CD4-positive, alpha-beta T cell (primary cell): ENCODE measurements at regions not wholly inside any gene's neighbourhood (a gene's known extent, or its start where the extent isn't known, plus 50 kb on each side); places are given as distances from the start of the nearest gene placed in this dataset.
"Not testable (repeated sequence)": the region's sequence is repeated elsewhere in the genome, so short reads cannot be mapped to it uniquely, and the experiment has no call there.

Source experiments
- ATAC-seq: fragments of 200-7000 bp; cut with Tn5 transposase; one replicate; pipeline ENCODE4 v1.10.0; 2022; ENCODE audit warnings: mild to moderate bottlenecking; ENCODE audit not compliant: poor library complexity
- CTCF ChIA-PET: fragments of 350-600 bp; sonication (Branson Sonifier 250); formaldehyde crosslinking; loops from one replicate; lab custom pipeline; 2021; ENCODE audit warnings: antibody characterized with exemption, inconsistent platforms; lab: Charles Lee
- POLR2A ChIA-PET: fragments of 350-600 bp; sonication (Branson Sonifier 250); formaldehyde crosslinking; loops from one replicate; lab custom pipeline; 2021; ENCODE audit warnings: antibody characterized with exemption, inconsistent platforms; lab: Charles Lee
- DNase-seq, 14 experiments: peaks; one replicate each; pipeline ENCODE4 v3.0.0-alpha.2; 2013 to 2020; ENCODE audit warnings: mixed read lengths in 2 of 14
- H3K27ac ChIP-seq, 2 donors: one replicate each; pipeline versions ENCODE4 v1.5.1 to v1.7.0; 2013; ENCODE audit warnings: low read length in 2 of 2, low read depth in 1 of 2, mild to moderate bottlenecking in 1 of 2
- H3K27me3 ChIP-seq, 2 experiments: 1 replicate in 1 of 2; 2 replicates in 1 of 2; pipeline versions ENCODE4 v1.6.1 to v1.7.0; 2013; ENCODE audit warnings: low read length in 2 of 2, control low read depth in 1 of 2, mild to moderate bottlenecking in 1 of 2, moderate library complexity in 1 of 2; ENCODE audit not compliant: insufficient read depth in 2 of 2, control insufficient read depth in 1 of 2
- H3K36me3 ChIP-seq: one replicate; pipeline ENCODE4 v1.6.1; 2013; ENCODE audit warnings: low read length, control low read depth; ENCODE audit not compliant: insufficient read depth
- H3K4me1 ChIP-seq: one replicate; pipeline ENCODE4 v1.6.1; 2013; ENCODE audit warnings: low read length, control low read depth; ENCODE audit not compliant: insufficient read depth
- H3K4me3 ChIP-seq: one replicate; pipeline ENCODE4 v1.5.1; 2013; ENCODE audit warnings: mild to moderate bottlenecking, low read length, moderate library complexity
- H3K9me3 ChIP-seq, 2 experiments: 1 replicate in 1 of 2; 2 replicates in 1 of 2; pipeline versions ENCODE4 v1.6.1 to v1.7.0; 2013; ENCODE audit warnings: low read length in 2 of 2, mild to moderate bottlenecking in 2 of 2, control low read depth in 1 of 2, moderate library complexity in 1 of 2; ENCODE audit not compliant: control insufficient read depth in 1 of 2, insufficient read depth in 1 of 2
- H3K27ac Mint-ChIP-seq: one replicate; pipeline ENCODE4 v1.8.0; 2020; ENCODE audit warnings: mixed read lengths
- H3K27me3 Mint-ChIP-seq: one replicate; pipeline ENCODE4 v1.8.0; 2021; ENCODE audit warnings: mixed read lengths
- H3K36me3 Mint-ChIP-seq: one replicate; pipeline ENCODE4 v1.8.0; 2021; ENCODE audit warnings: low read depth, mixed read lengths
- H3K4me1 Mint-ChIP-seq: one replicate; pipeline ENCODE4 v1.8.0; 2021; ENCODE audit warnings: low read depth, mixed read lengths
- H3K4me3 Mint-ChIP-seq: one replicate; pipeline ENCODE4 v1.8.0; 2020; ENCODE audit warnings: mild to moderate bottlenecking, mixed read lengths
- H3K9me3 Mint-ChIP-seq: one replicate; pipeline ENCODE4 v1.8.0; 2020; ENCODE audit warnings: mixed read lengths
- intact Hi-C, 2 experiments: fragments of 100-400 bp; cut with DNase I in 1 of 2; cut with micrococcal nuclease in 1 of 2; formaldehyde crosslinking; loops; one replicate each; pipeline versions ENCODE4 v1.15.1 to v1.9.0; 2023 to 2025; cut with DNase I, micrococcal nuclease

DNA sequence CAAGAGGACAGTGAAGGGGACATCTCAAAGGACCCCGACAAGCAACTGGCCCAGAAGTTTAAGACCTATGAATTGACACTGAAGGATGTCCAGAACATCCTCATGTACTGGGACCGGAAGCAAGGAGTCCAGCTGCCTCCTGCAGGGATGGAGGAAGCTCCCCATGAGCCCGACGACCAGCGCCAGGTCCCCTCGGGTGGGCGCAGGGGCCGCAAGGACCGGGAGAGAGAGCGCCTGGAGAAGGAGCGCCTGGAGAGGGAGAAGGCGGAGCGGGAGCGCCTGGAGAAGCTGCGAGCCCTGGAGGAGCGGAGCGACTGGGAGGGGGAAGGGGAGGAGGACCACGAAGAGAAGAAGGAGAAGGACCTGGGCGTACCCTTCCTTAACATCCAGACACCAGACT is 143.9 kb upstream of the NBPF12 start:
- intact Hi-C loops, H3K4me1 ChIP-seq, POLR2A ChIA-PET, CTCF ChIA-PET, H3K36me3 Mint-ChIP-seq, DNase-seq, H3K4me1 Mint-ChIP-seq, ATAC-seq, H3K4me3 ChIP-seq, H3K4me3 Mint-ChIP-seq, H3K36me3 ChIP-seq, H3K9me3 Mint-ChIP-seq, H3K27me3 ChIP-seq, H3K27ac ChIP-seq, H3K27ac Mint-ChIP-seq, H3K9me3 ChIP-seq, H3K27me3 Mint-ChIP-seq: not testable (repeated sequence)

GRCh38 chr1:146792725-146793124 is 145.4 kb upstream of the NBPF12 start:
- H3K4me3 ChIP-seq, H3K9me3 Mint-ChIP-seq, H3K27me3 ChIP-seq, H3K36me3 Mint-ChIP-seq, H3K36me3 ChIP-seq, H3K9me3 ChIP-seq, intact Hi-C loops, DNase-seq, H3K27ac ChIP-seq, H3K27me3 Mint-ChIP-seq, CTCF ChIA-PET, H3K27ac Mint-ChIP-seq, ATAC-seq, H3K4me3 Mint-ChIP-seq, H3K4me1 Mint-ChIP-seq, H3K4me1 ChIP-seq, POLR2A ChIA-PET: not testable (repeated sequence)

GRCh38 chr1:146784212-146784940 is 153.7 kb upstream of the NBPF12 start:
- POLR2A ChIA-PET, H3K4me3 Mint-ChIP-seq, H3K27ac ChIP-seq, H3K9me3 ChIP-seq, H3K36me3 Mint-ChIP-seq, CTCF ChIA-PET, DNase-seq, ATAC-seq, H3K4me3 ChIP-seq, H3K27me3 ChIP-seq, H3K36me3 ChIP-seq, H3K9me3 Mint-ChIP-seq, H3K27ac Mint-ChIP-seq, intact Hi-C loops, H3K4me1 ChIP-seq, H3K4me1 Mint-ChIP-seq, H3K27me3 Mint-ChIP-seq: not testable (repeated sequence)

GRCh38 chr1:146781235-146781634 is 156.9 kb upstream of the NBPF12 start:
- H3K9me3 Mint-ChIP-seq, H3K4me3 ChIP-seq, H3K4me3 Mint-ChIP-seq, H3K4me1 ChIP-seq, intact Hi-C loops, H3K27ac ChIP-seq, H3K27me3 Mint-ChIP-seq, DNase-seq, H3K4me1 Mint-ChIP-seq, ATAC-seq, H3K27me3 ChIP-seq, H3K36me3 Mint-ChIP-seq, H3K9me3 ChIP-seq, CTCF ChIA-PET, POLR2A ChIA-PET, H3K36me3 ChIP-seq, H3K27ac Mint-ChIP-seq: not testable (repeated sequence)

DNA sequence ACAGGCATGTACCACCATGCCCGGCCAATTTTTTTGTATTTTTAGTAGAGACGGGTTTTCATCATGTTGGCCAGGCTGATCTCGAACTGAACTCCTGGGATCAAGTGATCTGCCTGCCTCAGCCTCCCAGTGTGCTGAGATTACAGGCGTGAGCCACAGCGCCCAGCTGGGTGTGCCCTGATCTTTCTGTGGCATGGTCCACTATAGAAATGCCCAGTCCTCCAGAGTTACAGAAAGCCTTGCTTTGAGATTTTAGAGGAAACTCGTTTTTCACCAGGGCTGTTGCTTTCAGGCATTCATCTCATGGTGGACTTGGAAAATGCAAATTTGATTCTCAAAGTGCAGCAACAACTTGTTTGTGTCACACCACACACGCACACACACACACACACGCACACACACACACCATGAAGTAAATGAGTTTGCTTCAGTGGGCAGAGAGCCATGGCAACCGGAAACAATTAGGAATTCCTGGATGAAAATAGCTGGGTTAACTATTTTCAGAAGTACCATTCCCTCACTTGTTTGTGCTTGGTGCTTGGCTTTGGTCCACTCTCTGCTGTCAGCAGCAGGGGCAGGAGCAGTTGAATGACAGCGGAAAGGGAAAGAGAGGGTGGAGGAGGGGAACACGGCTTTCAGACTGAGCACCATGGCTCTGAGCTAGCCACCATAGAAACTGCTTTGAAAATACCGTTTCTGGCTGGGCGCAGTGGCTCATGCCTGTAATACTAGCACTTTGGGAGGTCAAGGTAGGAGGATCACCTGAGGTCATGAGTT is 160.1 kb upstream of the NBPF12 start:
- POLR2A ChIA-PET, H3K9me3 Mint-ChIP-seq, H3K36me3 Mint-ChIP-seq, DNase-seq, H3K4me3 Mint-ChIP-seq, H3K4me1 Mint-ChIP-seq, H3K27ac ChIP-seq, H3K27ac Mint-ChIP-seq, intact Hi-C loops, H3K4me3 ChIP-seq, H3K36me3 ChIP-seq, H3K9me3 ChIP-seq, H3K27me3 Mint-ChIP-seq, H3K4me1 ChIP-seq, H3K27me3 ChIP-seq, ATAC-seq: not testable (repeated sequence)
- CTCF ChIA-PET: interaction anchor here (0.7 kb wide), 1 partner anchor 1008 kb away, joined by 3 read pairs; no protein-coding TSS in a partner anchor

DNA sequence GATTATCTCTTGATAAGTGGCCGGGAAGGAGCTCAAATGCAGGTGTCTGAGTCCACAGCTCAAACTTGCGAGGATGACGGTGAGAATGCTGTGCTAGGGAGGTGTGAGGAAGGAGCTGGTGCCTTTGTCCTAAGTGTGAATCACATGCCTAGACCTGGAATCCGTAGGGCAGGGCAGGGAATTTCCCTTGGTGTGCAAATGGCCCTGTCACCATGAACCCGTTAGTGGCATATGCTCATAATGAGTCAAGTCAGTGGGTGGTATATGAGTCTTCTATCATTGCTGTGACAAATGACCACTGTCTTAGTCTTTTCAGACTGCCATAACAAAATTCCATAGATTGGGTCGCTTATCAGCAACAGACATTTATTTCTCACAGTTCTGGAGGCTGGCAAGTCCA is 163.1 kb upstream of the NBPF12 start:
- POLR2A ChIA-PET, H3K27me3 Mint-ChIP-seq, H3K9me3 Mint-ChIP-seq, DNase-seq, H3K4me1 ChIP-seq, H3K27ac Mint-ChIP-seq, H3K9me3 ChIP-seq, H3K27me3 ChIP-seq, ATAC-seq, H3K4me1 Mint-ChIP-seq, H3K27ac ChIP-seq, H3K36me3 Mint-ChIP-seq, H3K4me3 Mint-ChIP-seq, intact Hi-C loops, H3K36me3 ChIP-seq, H3K4me3 ChIP-seq, CTCF ChIA-PET: not testable (repeated sequence)

GRCh38 chr1:146774271-146774670 is 163.9 kb upstream of the NBPF12 start:
- H3K4me1 ChIP-seq, CTCF ChIA-PET, POLR2A ChIA-PET, H3K27me3 ChIP-seq, H3K4me1 Mint-ChIP-seq, H3K9me3 Mint-ChIP-seq, H3K27ac ChIP-seq, DNase-seq, H3K9me3 ChIP-seq, ATAC-seq, H3K4me3 Mint-ChIP-seq, H3K36me3 Mint-ChIP-seq, intact Hi-C loops, H3K36me3 ChIP-seq, H3K27me3 Mint-ChIP-seq, H3K27ac Mint-ChIP-seq, H3K4me3 ChIP-seq: not testable (repeated sequence)
